NT2/D1 (cell line): ENCODE measurements at regions not wholly inside any gene's neighbourhood (a gene's known extent, or its start where the extent isn't known, plus 50 kb on each side); places are given as distances from the start of the nearest gene placed in this dataset.

Source experiments
- DNase-seq: peaks from one replicate; pipeline ENCODE4 v3.0.0-alpha.2; 2011; ENCODE audit warnings: low read depth, low spot score
- H3K27me3 ChIP-seq: 2 replicates; pipeline ENCODE4 v1.6.0; 2011; ENCODE audit warnings: mild to moderate bottlenecking; ENCODE audit not compliant: insufficient read length, insufficient read depth
- H3K36me3 ChIP-seq: 2 replicates; pipeline ENCODE4 v1.6.1; 2011; ENCODE audit warnings: mild to moderate bottlenecking, low read length, mixed read lengths; ENCODE audit not compliant: insufficient read depth, insufficient read length
- H3K4me1 ChIP-seq: 2 replicates; pipeline ENCODE4 v1.5.1; 2011; ENCODE audit not compliant: insufficient read depth, insufficient read length
- H3K4me3 ChIP-seq: 2 replicates; pipeline ENCODE4 v1.5.1; 2011; ENCODE audit warnings: low read depth; ENCODE audit not compliant: insufficient read length
- H3K9ac ChIP-seq: 2 replicates; pipeline ENCODE4 v1.6.0; 2011; ENCODE audit warnings: low read depth; ENCODE audit not compliant: insufficient read length
- H3K9me3 ChIP-seq: 2 replicates; pipeline ENCODE4 v1.5.1; 2011; ENCODE audit warnings: mild to moderate bottlenecking, low read length; ENCODE audit not compliant: insufficient read depth
- SUZ12 ChIP-seq: IDR thresholded peaks from 2 replicates; pipeline ENCODE4 v1.6.1; 2011; ENCODE audit not compliant: insufficient read length, insufficient read depth; ENCODE audit errors: extremely low read depth
- YY1 ChIP-seq: IDR thresholded peaks from 2 replicates; pipeline ENCODE4 v1.6.1; 2011; ENCODE audit not compliant: insufficient read length, insufficient read depth
- ZNF274 ChIP-seq: IDR thresholded peaks from 2 replicates; pipeline ENCODE4 v1.6.1; 2011; ENCODE audit warnings: mild to moderate bottlenecking, low read depth, low read length

- no peaks in the 10 kb centered on the region for H3K36me3 ChIP-seq
- no peaks in the 10 kb centered on the region for H3K27me3 ChIP-seq
- no peak for TF ChIP-seq SUZ12
- no peak for TF ChIP-seq ZNF274
- no peak for TF ChIP-seq YY1
- H3K9ac ChIP-seq = no peak overlapping the region
- peaks cover 22% of the 10 kb centered on the region; the same call in 1 of the 2 replicates for H3K9me3 ChIP-seq
- no peak overlapping the region for H3K4me3 ChIP-seq
- H3K4me1 ChIP-seq = no peaks in the 10 kb centered on the region
- no peak for DNase-seq
These were observed 66.8 kb downstream of the CD24 start for GRCh38 chr6:106907754-106908153.

DNA sequence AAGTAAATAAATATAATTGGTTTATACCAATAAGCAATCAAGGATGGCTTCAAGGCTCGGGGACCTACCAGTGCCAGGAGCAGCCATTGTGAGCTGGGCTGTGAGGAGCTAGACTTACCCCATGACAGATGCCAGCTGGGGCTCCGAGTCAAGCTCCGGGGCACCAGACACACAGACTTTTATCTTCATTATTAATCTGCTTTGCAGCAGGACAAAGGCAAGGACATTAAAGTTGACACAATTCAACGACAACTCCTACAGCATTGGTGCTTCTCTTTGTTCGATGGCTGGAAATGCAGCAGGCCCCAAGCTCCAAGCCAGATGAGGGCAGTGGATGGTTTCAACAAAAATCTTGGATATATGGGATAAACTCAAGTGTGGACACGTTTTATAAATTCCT lies 68.3 kb downstream of the CD24 start:
- no peaks in the 10 kb centered on the region for H3K27me3 ChIP-seq
- H3K9ac ChIP-seq = no peak overlapping the region
- no peak for DNase-seq
- TF ChIP-seq YY1 (no peak), ZNF274 (no peak)
- H3K4me1 ChIP-seq = no peaks in the 10 kb centered on the region
- H3K4me3 ChIP-seq = no peak overlapping the region
- no peaks in the 10 kb centered on the region for H3K36me3 ChIP-seq
- peaks cover 37% of the 10 kb centered on the region; the same call in 1 of the 2 replicates for H3K9me3 ChIP-seq

DNA sequence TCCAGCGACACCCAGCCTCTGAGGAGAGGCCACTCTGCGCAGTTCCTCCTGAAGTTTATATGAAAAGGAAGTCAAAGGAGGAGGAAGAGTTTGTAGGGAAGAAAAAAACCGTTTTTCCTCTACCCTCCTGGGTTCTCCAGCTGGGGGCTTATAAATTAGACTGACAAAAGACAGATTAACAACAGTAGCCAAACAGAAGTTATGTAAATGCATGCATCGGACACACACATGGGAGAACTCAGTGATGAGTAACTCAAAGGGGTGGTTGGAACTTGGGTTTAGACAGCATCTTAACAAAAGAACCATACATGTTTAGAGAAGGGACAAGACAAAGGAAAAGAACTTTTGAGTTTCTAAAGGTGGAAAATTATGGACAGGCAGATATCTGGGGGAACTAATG lies 71.2 kb downstream of the CD24 start:
- Histone ChIP-seq H3K36me3 (no peaks in the 10 kb centered on the region), H3K27me3 (no peaks in the 10 kb centered on the region), H3K9me3 (peaks cover 56% of the 10 kb centered on the region), H3K9ac (no peak overlapping the region), H3K4me3 (no peak overlapping the region), H3K4me1 (no peaks in the 10 kb centered on the region)
- no peak for DNase-seq
- no peak for TF ChIP-seq YY1
- TF ChIP-seq ZNF274 = no peak
- TF ChIP-seq SUZ12 = no peak

DNA sequence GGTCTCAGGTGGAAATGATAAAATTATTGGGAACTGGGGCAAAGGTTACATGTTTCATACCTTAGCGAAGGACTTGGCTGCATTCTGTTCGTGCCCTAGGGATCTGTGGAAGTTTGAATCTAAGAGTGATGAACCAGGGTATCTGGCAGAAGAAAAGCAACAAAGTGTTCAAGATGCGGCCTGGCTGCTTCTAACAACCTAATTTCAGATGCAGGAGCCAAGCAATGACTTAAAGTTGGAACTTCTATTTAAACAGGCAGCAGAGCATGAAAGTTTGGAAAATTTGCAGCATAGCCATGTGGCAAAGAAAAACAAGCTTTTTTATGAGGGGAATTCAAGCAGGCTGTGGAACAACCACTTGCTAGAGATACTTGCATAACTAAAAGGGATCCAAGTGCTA lies 73.5 kb downstream of the CD24 start:
- TF ChIP-seq SUZ12 (no peak), YY1 (no peak), ZNF274 (no peak)
- DNase-seq = no peak
- Histone ChIP-seq H3K27me3 (no peaks in the 10 kb centered on the region), H3K4me3 (no peak overlapping the region), H3K4me1 (no peaks in the 10 kb centered on the region), H3K36me3 (no peaks in the 10 kb centered on the region), H3K9me3 (peaks cover 56% of the 10 kb centered on the region), H3K9ac (no peak overlapping the region)

DNA sequence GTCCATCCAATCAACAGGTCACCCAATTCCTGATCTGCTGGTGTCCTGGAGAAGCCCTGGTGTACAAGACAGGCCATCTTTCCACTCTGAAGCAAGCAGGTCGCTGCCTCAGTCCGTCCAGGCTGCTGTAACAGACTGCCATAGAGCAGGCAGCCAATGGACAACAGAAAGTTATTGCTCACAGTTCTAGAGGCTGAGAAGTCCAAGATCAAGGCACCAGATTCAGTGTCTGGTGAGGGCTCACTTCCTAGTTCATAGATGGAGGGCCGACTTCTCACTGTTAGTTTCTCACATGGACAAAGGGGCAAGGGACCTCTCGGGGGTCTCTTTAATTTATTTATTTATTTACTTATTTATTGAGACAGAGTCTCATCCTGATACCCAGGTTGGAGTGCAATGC lies 74.8 kb downstream of the CD24 start:
- Histone ChIP-seq H3K9ac (no peak overlapping the region), H3K4me3 (no peak overlapping the region), H3K4me1 (no peaks in the 10 kb centered on the region), H3K9me3 (peaks cover 53% of the 10 kb centered on the region), H3K27me3 (no peaks in the 10 kb centered on the region), H3K36me3 (no peaks in the 10 kb centered on the region)
- TF ChIP-seq ZNF274 (no peak), YY1 (no peak), SUZ12 (no peak)
- no peak for DNase-seq

DNA sequence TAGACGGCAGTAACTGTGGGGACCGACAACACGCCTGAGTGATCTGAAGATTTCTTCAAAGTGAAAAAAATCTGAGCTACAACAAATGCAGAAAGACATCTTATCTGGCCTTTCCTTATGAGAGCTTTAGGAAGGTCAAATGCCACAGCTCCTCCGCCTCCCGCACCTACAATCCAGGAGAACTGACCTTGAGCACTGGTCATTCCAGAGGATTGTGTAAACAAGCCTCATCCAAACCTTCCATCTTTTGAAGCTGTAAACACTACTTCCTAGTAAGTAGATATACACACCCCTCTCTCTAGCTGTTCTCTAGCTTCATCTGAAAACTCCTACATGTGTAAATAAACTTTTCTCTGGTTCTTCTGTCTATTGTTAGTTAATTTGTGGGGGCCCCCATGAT lies 76.9 kb downstream of the CD24 start:
- Histone ChIP-seq H3K9ac (no peak overlapping the region), H3K4me1 (no peaks in the 10 kb centered on the region), H3K4me3 (no peak overlapping the region), H3K36me3 (no peaks in the 10 kb centered on the region), H3K9me3 (peaks cover 32% of the 10 kb centered on the region), H3K27me3 (no peaks in the 10 kb centered on the region)
- no peak for DNase-seq
- TF ChIP-seq ZNF274 (no peak), SUZ12 (no peak), YY1 (no peak)

GRCh38 chr6:106895703-106896040 lies 78.9 kb downstream of the CD24 start:
- Histone ChIP-seq H3K36me3 (no peaks in the 10 kb centered on the region), H3K4me3 (no peak overlapping the region), H3K27me3 (no peaks in the 10 kb centered on the region), H3K9ac (no peak overlapping the region), H3K4me1 (no peaks in the 10 kb centered on the region), H3K9me3 (peaks cover 13% of the 10 kb centered on the region)
- no peak for TF ChIP-seq YY1
- TF ChIP-seq ZNF274 = no peak
- TF ChIP-seq SUZ12 = no peak
- no peak for DNase-seq
